ENCODE measurements at regions not wholly inside any gene's neighbourhood (a gene's known extent, or its start where the extent isn't known, plus 50 kb on each side); places are given as distances from the start of the nearest gene placed in this dataset.

DNA sequence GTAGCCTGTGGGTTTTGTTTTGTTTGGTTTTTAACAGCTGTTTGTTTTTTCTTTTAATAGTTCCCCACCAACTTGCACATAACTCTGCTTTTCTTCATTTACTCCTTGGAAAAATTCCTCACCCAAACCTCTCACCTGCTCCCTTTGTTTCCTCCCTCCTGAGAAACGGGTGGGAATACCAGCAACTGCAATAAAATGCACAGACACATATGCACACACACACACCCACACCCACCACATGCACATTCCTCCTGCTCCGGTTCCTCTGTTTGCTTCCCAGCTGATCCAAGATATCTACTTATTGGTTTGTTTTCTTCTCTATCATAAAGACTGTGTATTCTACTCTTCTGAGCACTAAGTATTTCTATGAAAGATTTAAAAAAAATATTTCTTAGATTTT is 161.1 kb upstream of the EPHA7 start:
- FAIRE-seq = no peak
- H3K36me3 ChIP-seq (ENCODE audit: insufficient read depth, low read length) = no peaks in the 10 kb centered on the region
- H3K9me3 Mint-ChIP-seq (ENCODE audit: unreplicated experiment) = no peaks in the 10 kb centered on the region

DNA sequence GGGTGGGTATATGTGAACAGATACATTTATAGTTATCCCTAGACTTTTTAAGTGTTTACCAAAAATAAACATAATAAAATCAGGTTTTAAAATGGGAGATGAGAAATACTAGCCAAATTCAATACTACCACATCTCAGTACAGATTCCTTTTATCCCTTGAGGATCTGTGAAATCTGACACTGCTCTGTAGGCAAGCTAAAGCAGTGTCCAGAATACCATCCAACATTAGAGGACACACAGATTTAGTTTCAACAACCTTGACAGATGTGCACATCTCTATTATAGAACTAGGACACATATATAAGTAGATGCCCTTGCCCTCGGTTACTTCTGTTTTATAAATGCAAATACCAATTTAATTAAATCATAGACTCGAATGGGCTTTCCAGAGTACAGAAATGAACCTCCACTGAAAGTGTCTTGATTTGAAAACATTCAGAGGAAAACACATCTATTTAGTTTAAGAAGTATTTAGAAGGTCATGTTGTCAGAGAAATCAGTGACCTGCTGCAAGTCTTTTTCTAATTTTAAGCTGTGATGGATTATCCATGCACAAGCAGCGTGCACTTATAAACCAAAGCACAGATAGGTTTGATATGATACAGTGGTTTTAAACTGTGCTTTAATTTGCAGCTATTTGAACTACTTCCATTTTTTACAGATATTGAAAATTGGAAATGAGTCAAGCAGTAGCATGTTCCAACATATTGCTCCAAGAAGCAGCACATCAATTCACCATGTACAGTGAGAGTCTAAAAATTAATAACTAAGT is 156.3 kb upstream of the EPHA7 start:
- Histone ChIP-seq H3K4me2 (ENCODE audit: low read length) (no peak overlapping the region), H2AFZ (ENCODE audit: low read depth, low read length) (no peak overlapping the region), H4K20me1 (ENCODE audit: insufficient read depth, low read length) (no peaks in the 10 kb centered on the region), H3K4me1 (ENCODE audit: insufficient read depth, low read length) (no peaks in the 10 kb centered on the region), H3K27ac (ENCODE audit: low read depth, low read length) (no peak overlapping the region), H3K79me2 (ENCODE audit: insufficient read depth, low read length) (no peaks in the 10 kb centered on the region), H3K36me3 (ENCODE audit: insufficient read depth, low read length) (no peaks in the 10 kb centered on the region), H3K9me3 (ENCODE audit: insufficient read depth, low read depth, low read length) (no peaks in the 10 kb centered on the region), H3K27me3 (ENCODE audit: insufficient read depth, low read length) (no peaks in the 10 kb centered on the region), H3K9ac (ENCODE audit: low read length) (no peak overlapping the region), H3K4me3 (ENCODE audit: insufficient read depth, low read depth, low read length) (no peak overlapping the region)
- no peak for DNase-seq (ENCODE audit: low read depth)
- no peak for FAIRE-seq
- H3K27ac Mint-ChIP-seq (ENCODE audit: unreplicated experiment) = no peak overlapping the region
- H3K4me1 Mint-ChIP-seq (ENCODE audit: low read depth, unreplicated experiment) = no peaks in the 10 kb centered on the region
- no peaks in the 10 kb centered on the region for H3K36me3 Mint-ChIP-seq (ENCODE audit: low read depth, unreplicated experiment)
- no peaks in the 10 kb centered on the region for H3K27me3 Mint-ChIP-seq (ENCODE audit: low read depth, unreplicated experiment)
- TF ChIP-seq, protein P1, sequence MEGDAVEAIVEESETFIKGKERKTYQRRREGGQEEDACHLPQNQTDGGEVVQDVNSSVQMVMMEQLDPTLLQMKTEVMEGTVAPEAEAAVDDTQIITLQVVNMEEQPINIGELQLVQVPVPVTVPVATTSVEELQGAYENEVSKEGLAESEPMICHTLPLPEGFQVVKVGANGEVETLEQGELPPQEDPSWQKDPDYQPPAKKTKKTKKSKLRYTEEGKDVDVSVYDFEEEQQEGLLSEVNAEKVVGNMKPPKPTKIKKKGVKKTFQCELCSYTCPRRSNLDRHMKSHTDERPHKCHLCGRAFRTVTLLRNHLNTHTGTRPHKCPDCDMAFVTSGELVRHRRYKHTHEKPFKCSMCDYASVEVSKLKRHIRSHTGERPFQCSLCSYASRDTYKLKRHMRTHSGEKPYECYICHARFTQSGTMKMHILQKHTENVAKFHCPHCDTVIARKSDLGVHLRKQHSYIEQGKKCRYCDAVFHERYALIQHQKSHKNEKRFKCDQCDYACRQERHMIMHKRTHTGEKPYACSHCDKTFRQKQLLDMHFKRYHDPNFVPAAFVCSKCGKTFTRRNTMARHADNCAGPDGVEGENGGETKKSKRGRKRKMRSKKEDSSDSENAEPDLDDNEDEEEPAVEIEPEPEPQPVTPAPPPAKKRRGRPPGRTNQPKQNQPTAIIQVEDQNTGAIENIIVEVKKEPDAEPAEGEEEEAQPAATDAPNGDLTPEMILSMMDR (IDR thresholded peaks at IDR 0.05; ENCODE audit: insufficient read depth, low read depth, low read length) = no peak
- TF ChIP-seq EZH2 (IDR thresholded peaks at IDR 0.05; ENCODE audit: insufficient read depth, low read length) = no peak
- no peak overlapping the region for H3K4me3 Mint-ChIP-seq (ENCODE audit: unreplicated experiment)
- no peaks in the 10 kb centered on the region for H3K9me3 Mint-ChIP-seq (ENCODE audit: unreplicated experiment)

More for the DNA sequence above, 161.1 kb upstream of the EPHA7 start:
- Histone ChIP-seq H3K4me3 (ENCODE audit: insufficient read depth, low read depth, low read length) (no peak overlapping the region), H3K79me2 (ENCODE audit: insufficient read depth, low read length) (no peaks in the 10 kb centered on the region), H3K27ac (ENCODE audit: low read depth, low read length) (no peak overlapping the region), H3K4me2 (ENCODE audit: low read length) (no peak overlapping the region), H2AFZ (ENCODE audit: low read depth, low read length) (no peak overlapping the region), H3K9me3 (ENCODE audit: insufficient read depth, low read depth, low read length) (no peaks in the 10 kb centered on the region), H3K4me1 (ENCODE audit: insufficient read depth, low read length) (no peaks in the 10 kb centered on the region), H3K9ac (ENCODE audit: low read length) (no peak overlapping the region), H4K20me1 (ENCODE audit: insufficient read depth, low read length) (no peaks in the 10 kb centered on the region), H3K27me3 (ENCODE audit: insufficient read depth, low read length) (no peaks in the 10 kb centered on the region)
- no peak overlapping the region for H3K27ac Mint-ChIP-seq (ENCODE audit: unreplicated experiment)
- no peak for DNase-seq (ENCODE audit: low read depth)
- H3K36me3 Mint-ChIP-seq (ENCODE audit: low read depth, unreplicated experiment) = no peaks in the 10 kb centered on the region
- H3K27me3 Mint-ChIP-seq (ENCODE audit: low read depth, unreplicated experiment) = no peaks in the 10 kb centered on the region
- TF ChIP-seq, protein P1 (IDR thresholded peaks at IDR 0.05; ENCODE audit: insufficient read depth, low read depth, low read length) = no peak
- TF ChIP-seq EZH2 (IDR thresholded peaks at IDR 0.05; ENCODE audit: insufficient read depth, low read length) = no peak
- peaks cover 2% of the 10 kb centered on the region for H3K4me1 Mint-ChIP-seq (ENCODE audit: low read depth, unreplicated experiment)
- H3K4me3 Mint-ChIP-seq (ENCODE audit: unreplicated experiment) = no peak overlapping the region

DNA sequence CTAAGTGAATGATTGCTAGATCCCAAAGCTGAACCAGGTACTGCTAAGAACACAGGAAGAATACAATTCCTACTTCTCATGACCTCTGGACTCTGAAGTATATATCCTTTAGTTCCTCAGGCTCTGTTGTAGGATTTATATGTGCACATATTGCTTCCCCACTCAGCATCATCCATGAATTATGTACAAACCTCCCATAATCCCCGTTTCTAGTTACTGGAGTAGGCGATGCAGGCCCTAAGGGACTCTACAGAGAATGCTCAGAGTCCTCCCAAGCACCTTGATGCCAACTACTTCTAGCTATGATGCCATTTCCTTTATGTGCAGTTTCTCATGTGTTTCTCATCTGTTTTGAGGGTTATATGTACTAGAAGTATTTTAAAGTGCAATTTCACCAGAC is 154.9 kb upstream of the EPHA7 start:
- Histone ChIP-seq H2AFZ (ENCODE audit: low read depth, low read length) (no peak overlapping the region), H3K79me2 (ENCODE audit: insufficient read depth, low read length) (no peaks in the 10 kb centered on the region), H4K20me1 (ENCODE audit: insufficient read depth, low read length) (no peaks in the 10 kb centered on the region), H3K27me3 (ENCODE audit: insufficient read depth, low read length) (no peaks in the 10 kb centered on the region), H3K4me2 (ENCODE audit: low read length) (no peak overlapping the region), H3K9me3 (ENCODE audit: insufficient read depth, low read depth, low read length) (no peaks in the 10 kb centered on the region), H3K27ac (ENCODE audit: low read depth, low read length) (no peak overlapping the region), H3K4me3 (ENCODE audit: insufficient read depth, low read depth, low read length) (no peak overlapping the region), H3K4me1 (ENCODE audit: insufficient read depth, low read length) (no peaks in the 10 kb centered on the region), H3K9ac (ENCODE audit: low read length) (no peak overlapping the region), H3K36me3 (ENCODE audit: insufficient read depth, low read length) (no peaks in the 10 kb centered on the region)
- H3K4me1 Mint-ChIP-seq (ENCODE audit: low read depth, unreplicated experiment) = no peaks in the 10 kb centered on the region
- no peak overlapping the region for H3K4me3 Mint-ChIP-seq (ENCODE audit: unreplicated experiment)
- H3K27me3 Mint-ChIP-seq (ENCODE audit: low read depth, unreplicated experiment) = no peaks in the 10 kb centered on the region
- TF ChIP-seq EZH2 (IDR thresholded peaks at IDR 0.05; ENCODE audit: insufficient read depth, low read length) = no peak
- TF ChIP-seq, protein P1 (IDR thresholded peaks at IDR 0.05; ENCODE audit: insufficient read depth, low read depth, low read length) = no peak
- FAIRE-seq (no peak), DNase-seq (ENCODE audit: low read depth) (no peak)
- no peaks in the 10 kb centered on the region for H3K9me3 Mint-ChIP-seq (ENCODE audit: unreplicated experiment)
- H3K36me3 Mint-ChIP-seq (ENCODE audit: low read depth, unreplicated experiment) = no peaks in the 10 kb centered on the region
- no peak overlapping the region for H3K27ac Mint-ChIP-seq (ENCODE audit: unreplicated experiment)

All from astrocyte (in vitro differentiated cells and primary cell).